Endodermal cell (in vitro differentiated cells): ENCODE measurements at regions not wholly inside any gene's neighbourhood (a gene's known extent, or its start where the extent isn't known, plus 50 kb on each side); places are given as distances from the start of the nearest gene placed in this dataset.

Experiments
- DNase-seq: peaks from one replicate; pipeline ENCODE4 v3.0.0-alpha.2; 2017
- H3K27ac ChIP-seq: 2 replicates; pipeline ENCODE4 v1.5.1; 2013; ENCODE audit warnings: mild to moderate bottlenecking, low read depth, low read length, moderate library complexity
- H3K27me3 ChIP-seq: 2 replicates; pipeline ENCODE4 v1.6.1; 2013; ENCODE audit warnings: mild to moderate bottlenecking, low read length, moderate library complexity; ENCODE audit not compliant: insufficient read depth, control insufficient read depth, poor library complexity, severe bottlenecking
- H3K36me3 ChIP-seq: 2 replicates; pipeline ENCODE4 v1.7.0; 2013; ENCODE audit warnings: mild to moderate bottlenecking, low read length, moderate library complexity; ENCODE audit not compliant: control insufficient read depth, insufficient read depth
- H3K4me1 ChIP-seq: one replicate; pipeline ENCODE4 v1.7.0; 2013; ENCODE audit warnings: low read length; ENCODE audit not compliant: control insufficient read depth, insufficient read depth
- H3K4me3 ChIP-seq: 2 replicates; pipeline ENCODE4 v1.5.1; 2013; ENCODE audit warnings: mild to moderate bottlenecking, low read length, moderate library complexity
- H3K9ac ChIP-seq: 2 replicates; pipeline ENCODE4 v1.6.1; 2013; ENCODE audit warnings: mild to moderate bottlenecking, low read length, moderate library complexity; ENCODE audit not compliant: poor library complexity, severe bottlenecking; ENCODE audit errors: extremely low read depth
- H3K9me3 ChIP-seq: 2 replicates; pipeline ENCODE4 v1.6.1; 2013; ENCODE audit warnings: mild to moderate bottlenecking, low read length, moderate library complexity; ENCODE audit not compliant: control insufficient read depth
- H3K27ac Mint-ChIP-seq: 2 replicates; pipeline ENCODE4 v1.8.0; 2020; ENCODE audit warnings: mixed read lengths
- H3K27me3 Mint-ChIP-seq: 2 replicates; pipeline ENCODE4 v1.8.0; 2021; ENCODE audit warnings: mild to moderate bottlenecking, mixed read lengths; ENCODE audit not compliant: insufficient read depth
- H3K36me3 Mint-ChIP-seq: 2 replicates; pipeline ENCODE4 v1.8.0; 2020; ENCODE audit warnings: low read depth, mixed read lengths
- H3K4me1 Mint-ChIP-seq: 2 replicates; pipeline ENCODE4 v1.8.0; 2020; ENCODE audit warnings: mixed read lengths
- H3K4me3 Mint-ChIP-seq: 2 replicates; pipeline ENCODE4 v1.8.0; 2020; ENCODE audit warnings: mild to moderate bottlenecking, moderate library complexity, mixed read lengths
- H3K9me3 Mint-ChIP-seq: 2 replicates; pipeline ENCODE4 v1.8.0; 2020; ENCODE audit warnings: mild to moderate bottlenecking, mixed read lengths
- CTCF ChIP-seq: fragments of 200-600 bp; sonication (generic); conservative IDR thresholded peaks from 2 replicates; pipeline ENCODE4 v1.5.0; 2021; ENCODE audit warnings: antibody characterized with exemption, mild to moderate bottlenecking
- WGBS, 2 experiments: methylation state at CpG; one replicate each; pipeline versions ENCODE4 v1.1.5 to v1.1.7; 2013; ENCODE audit warnings: missing lambda C conversion rate in 2 of 2, mixed read lengths in 1 of 2; ENCODE audit not compliant: insufficient coverage in 1 of 2, insufficient read length in 1 of 2; 5-methylcytosine and 5-hydroxymethylcytosine counted together

GRCh38 chr11:10397226-10397987, 57.7 kb upstream of the AMPD3 start:
- no peak for TF ChIP-seq CTCF
- Histone ChIP-seq H3K27ac (no peak overlapping the region), H3K9me3 (no peaks in the 10 kb centered on the region), H3K27me3 (no peaks in the 10 kb centered on the region), H3K4me1 (peaks cover 12% of the 10 kb centered on the region), H3K9ac (no peak overlapping the region), H3K4me3 (no peak overlapping the region), H3K36me3 (no peaks in the 10 kb centered on the region)
- 80 to 82% methylated on average over 5 to 7 of the region's 7 CpGs for WGBS, 2 experiments
- Mint-ChIP-seq H3K9me3 (no peaks in the 10 kb centered on the region), H3K27me3 (peaks cover 7% of the 10 kb centered on the region), H3K4me3 (no peak overlapping the region), H3K36me3 (no peaks in the 10 kb centered on the region), H3K4me1 (peaks cover 24% of the 10 kb centered on the region), H3K27ac (no peak overlapping the region)
- DNase-seq = peak; percentile 27

- Histone ChIP-seq H3K36me3 (no peaks in the 10 kb centered on the region), H3K27me3 (no peaks in the 10 kb centered on the region), H3K9me3 (no peaks in the 10 kb centered on the region), H3K27ac (no peak overlapping the region), H3K4me3 (no peak overlapping the region), H3K4me1 (peaks cover 12% of the 10 kb centered on the region), H3K9ac (no peak overlapping the region)
- H3K27me3 Mint-ChIP-seq = peaks cover 11% of the 10 kb centered on the region
- no peaks in the 10 kb centered on the region for H3K9me3 Mint-ChIP-seq
- WGBS, 2 experiments = 67 to 79% methylated on average over 3 to 4 of the region's 4 CpGs
- peak; percentile 40 for DNase-seq
- peaks cover 15% of the 10 kb centered on the region for H3K4me1 Mint-ChIP-seq
- H3K27ac Mint-ChIP-seq = no peak overlapping the region
- TF ChIP-seq CTCF = no peak
- no peak overlapping the region for H3K4me3 Mint-ChIP-seq
- H3K36me3 Mint-ChIP-seq = no peaks in the 10 kb centered on the region
These were observed 56.5 kb upstream of the AMPD3 start for GRCh38 chr11:10398525-10398924.

- no peak for TF ChIP-seq CTCF
- H3K9me3 ChIP-seq = no peaks in the 10 kb centered on the region
- H3K27me3 Mint-ChIP-seq = peaks cover 11% of the 10 kb centered on the region
- no peak overlapping the region for H3K9ac ChIP-seq
- no peak overlapping the region for H3K4me3 ChIP-seq
- DNase-seq = no peak
- no peaks in the 10 kb centered on the region for H3K36me3 ChIP-seq
- H3K9me3 Mint-ChIP-seq = no peaks in the 10 kb centered on the region
- no peak overlapping the region for H3K27ac ChIP-seq
- H3K27me3 ChIP-seq = no peaks in the 10 kb centered on the region
- H3K4me1 ChIP-seq = no peaks in the 10 kb centered on the region
- no peaks in the 10 kb centered on the region for H3K36me3 Mint-ChIP-seq
- H3K4me3 Mint-ChIP-seq = no peak overlapping the region
- 92 to 100% methylated on average over 1 of the region's 1 CpG for WGBS, 2 experiments
- peaks cover 1% of the 10 kb centered on the region for H3K4me1 Mint-ChIP-seq
- H3K27ac Mint-ChIP-seq = no peak overlapping the region
These were observed 54.2 kb upstream of the AMPD3 start for GRCh38 chr11:10400856-10401255.
